Sigmoid colon (tissue), 6 donors: ENCODE measurements at regions not wholly inside any gene's neighbourhood (a gene's known extent, or its start where the extent isn't known, plus 50 kb on each side); places are given as distances from the start of the nearest gene placed in this dataset.
"Not testable (repeated sequence)": the region's sequence is repeated elsewhere in the genome, so short reads cannot be mapped to it uniquely, and the experiment has no call there.

Experiments
- DNase-seq: peaks from one replicate; pipeline ENCODE4 v3.0.0-alpha.2; 2019
- H3K27ac ChIP-seq, 4 donors: fragments of 200-600 bp; sonication (generic); one replicate each; pipeline ENCODE4 v1.5.1; 2016 to 2019; ENCODE audit warnings: mild to moderate bottlenecking in 1 of 4
- H3K27me3 ChIP-seq, 3 donors: fragments of 200-600 bp; sonication (generic); one replicate each; pipeline ENCODE4 v1.5.1; 2019; ENCODE audit warnings: mild to moderate bottlenecking in 1 of 3
- H3K36me3 ChIP-seq, 4 donors: fragments of 200-600 bp; sonication (generic); one replicate each; pipeline ENCODE4 v1.5.1; 2016 to 2019
- H3K4me1 ChIP-seq, 4 donors: fragments of 200-600 bp; sonication (generic); one replicate each; pipeline ENCODE4 v1.5.1; 2017 to 2019
- H3K4me3 ChIP-seq, 4 donors: fragments of 200-600 bp; sonication (generic); one replicate each; pipeline ENCODE4 v1.5.1; 2017 to 2019; ENCODE audit warnings: mild to moderate bottlenecking in 2 of 4, moderate library complexity in 1 of 4
- H3K9me3 ChIP-seq, 4 donors: fragments of 200-600 bp in 3 of 4; sonication (generic) in 3 of 4; one replicate each; pipeline versions ENCODE4 v1.5.1 to v1.6.1; 2013 to 2019
- CTCF ChIP-seq, 4 experiments: fragments of 450-650 bp in 3 of 4; fragments of 200-600 bp in 1 of 4; IDR thresholded peaks; one replicate each; pipeline ENCODE4 v1.5.1; 2016 to 2019; ENCODE audit warnings: antibody characterized with exemption in 4 of 4, mild to moderate bottlenecking in 3 of 4, moderate library complexity in 2 of 4
- EP300 ChIP-seq, 4 donors: sonication (generic); formaldehyde crosslinking; IDR thresholded peaks; one replicate each; pipeline ENCODE4 v1.6.1; 2017; ENCODE audit warnings: antibody characterized with exemption in 4 of 4
- POLR2A ChIP-seq, 2 donors: fragments of 450-650 bp; IDR thresholded peaks; one replicate each; pipeline ENCODE4 v1.6.1; 2016; ENCODE audit warnings: antibody characterized with exemption in 2 of 2, mild to moderate bottlenecking in 2 of 2, moderate library complexity in 2 of 2
- POLR2AphosphoS5 ChIP-seq, 4 donors: sonication (generic); formaldehyde crosslinking; IDR thresholded peaks; one replicate each; pipeline ENCODE4 v1.6.1; 2017; ENCODE audit warnings: antibody characterized with exemption in 4 of 4
- WGBS, 2 donors: extraction: QIAGEN DNeasy Blood & Tissue Kit; methylation state at CpG; one replicate each; pipeline ENCODE4 v1.1.7; 2013; 5-methylcytosine and 5-hydroxymethylcytosine counted together
- intact Hi-C: fragments of 100-400 bp; cut with DNase I; formaldehyde crosslinking; loops from one replicate; pipeline ENCODE4 v1.15.1; 2023
- donor health status: healthy with polysubstance abuse.
- donor health status: healthy.

GRCh38 chr6:132025468-132025867 lies 74.3 kb upstream of the CCN2 start:
- TF ChIP-seq POLR2AphosphoS5 (IDR thresholded peaks at IDR 0.05) (no peak), POLR2A (IDR thresholded peaks at IDR 0.05) (no peak), CTCF (IDR thresholded peaks at IDR 0.05) (no peak)
- WGBS, 2 donors: 89 to 96% methylated on average over 5 of the region's 5 CpGs

GRCh38 chr6:132023490-132023889 lies 72.3 kb upstream of the CCN2 start:
- Histone ChIP-seq H3K9me3 (no peaks in the 10 kb centered on the region), H3K36me3 (no peaks in the 10 kb centered on the region), H3K4me3 (no peak overlapping the region), H3K4me1 (peaks cover 0 to 39% (median 29%) of the 10 kb centered on the region in 4 donors), H3K27ac (no peak overlapping the region), H3K27me3 (no peaks in the 10 kb centered on the region)
- 95 to 96% methylated on average over 5 of the region's 5 CpGs for WGBS, 2 donors
- no peak for TF ChIP-seq POLR2A (IDR thresholded peaks at IDR 0.05)
- no peak for DNase-seq
- intact Hi-C loops: loop anchor here (5.0 kb wide), 1 partner anchor 71 kb away; the partner anchor contains the start of gene CCN2

More at GRCh38 chr6:132025468-132025867, 74.3 kb upstream of the CCN2 start:
- intact Hi-C loops: no loop called here
- Histone ChIP-seq H3K36me3 (no peaks in the 10 kb centered on the region), H3K27ac (no peak overlapping the region), H3K27me3 (no peaks in the 10 kb centered on the region), H3K9me3 (no peaks in the 10 kb centered on the region), H3K4me3 (no peak overlapping the region), H3K4me1 (peaks cover 0 to 28% (median 16%) of the 10 kb centered on the region in 4 donors)
- DNase-seq: no peak

- DNase-seq: no peak
- TF ChIP-seq POLR2AphosphoS5 (IDR thresholded peaks at IDR 0.05) (peak in 1 of 4 donors; percentile 57), POLR2A (IDR thresholded peaks at IDR 0.05) (no peak)
- Histone ChIP-seq H3K27ac (peak overlapping the region in 2 of 4 donors; percentile 78 to 79), H3K27me3 (no peaks in the 10 kb centered on the region), H3K9me3 (no peaks in the 10 kb centered on the region), H3K4me1 (peaks cover 0 to 39% (median 29%) of the 10 kb centered on the region in 4 donors), H3K36me3 (no peaks in the 10 kb centered on the region), H3K4me3 (no peak overlapping the region)
- intact Hi-C loops: loop anchor here (5.0 kb wide), 1 partner anchor 69 kb away; the partner anchor contains the start of gene CCN2
- WGBS, 2 donors: 69 to 73% methylated on average over 4 of the region's 4 CpGs
Measured at GRCh38 chr6:132021552-132022375, 70.6 kb upstream of the CCN2 start.

- not testable (repeated sequence) for H3K27me3 ChIP-seq, DNase-seq, H3K4me3 ChIP-seq, H3K36me3 ChIP-seq, H3K9me3 ChIP-seq
- Histone ChIP-seq H3K4me1 (peaks cover 0 to 39% (median 29%) of the 10 kb centered on the region in 4 donors), H3K27ac (peak overlapping the region; percentile 64 to 87 (median 78))
- intact Hi-C loops: loop anchor here (5.0 kb wide), 1 partner anchor 69 kb away; the partner anchor contains the start of gene CCN2
- WGBS, 2 donors: 96 to 98% methylated on average over 4 of the region's 4 CpGs
Measured at GRCh38 chr6:132020918-132021317, 69.7 kb upstream of the CCN2 start.

GRCh38 chr6:132020138-132020581 lies 69.0 kb upstream of the CCN2 start:
- TF ChIP-seq POLR2AphosphoS5 (IDR thresholded peaks at IDR 0.05) (peak in 3 of 4 donors; percentile 27 to 64 (median 59)), CTCF (IDR thresholded peaks at IDR 0.05) (no peak), EP300 (IDR thresholded peaks at IDR 0.05) (peak in 2 of 4 donors; percentile 14 to 49), POLR2A (IDR thresholded peaks at IDR 0.05) (no peak)
- H3K27me3 ChIP-seq: no peaks in the 10 kb centered on the region
- H3K4me3 ChIP-seq: no peak overlapping the region
- H3K9me3 ChIP-seq: no peaks in the 10 kb centered on the region
- peak; percentile 85 for DNase-seq
- peak overlapping the region; percentile 64 to 87 (median 78) for H3K27ac ChIP-seq
- no peaks in the 10 kb centered on the region for H3K36me3 ChIP-seq
- peaks cover 0 to 39% (median 29%) of the 10 kb centered on the region in 4 donors for H3K4me1 ChIP-seq
- intact Hi-C loops: loop anchor here (5.0 kb wide), 1 partner anchor 68 kb away; the partner anchor contains the start of gene CCN2
- 51 to 64% methylated on average over 6 of the region's 6 CpGs for WGBS, 2 donors

- no peaks in the 10 kb centered on the region for H3K9me3 ChIP-seq
- intact Hi-C loops: no loop called here
- peak overlapping the region; percentile 64 to 87 (median 78) for H3K27ac ChIP-seq
- H3K4me3 ChIP-seq: no peak overlapping the region
- H3K4me1 ChIP-seq: peaks cover 0 to 39% (median 29%) of the 10 kb centered on the region in 4 donors
- no peaks in the 10 kb centered on the region for H3K27me3 ChIP-seq
- WGBS, 2 donors: 45 to 80% methylated on average over 1 of the region's 1 CpG
- H3K36me3 ChIP-seq: no peaks in the 10 kb centered on the region
- no peak for DNase-seq
- TF ChIP-seq EP300 (IDR thresholded peaks at IDR 0.05) (no peak), POLR2AphosphoS5 (IDR thresholded peaks at IDR 0.05) (no peak), POLR2A (IDR thresholded peaks at IDR 0.05) (no peak), CTCF (IDR thresholded peaks at IDR 0.05) (no peak)
Measured at GRCh38 chr6:132019586-132019985, 68.4 kb upstream of the CCN2 start.
